Hematopoietic multipotent progenitor cell treated with erythropoietin and hydrocortisone succinate and interleukin-3 and kit ligand, for 17 days (in vitro differentiated cells): ENCODE measurements at regions not wholly inside any gene's neighbourhood (a gene's known extent, or its start where the extent isn't known, plus 50 kb on each side); places are given as distances from the start of the nearest gene placed in this dataset.

Experiments
- DNase-seq: peaks from one replicate; pipeline ENCODE4 v3.0.0-alpha.2; 2015; ENCODE audit warnings: low spot score

DNA sequence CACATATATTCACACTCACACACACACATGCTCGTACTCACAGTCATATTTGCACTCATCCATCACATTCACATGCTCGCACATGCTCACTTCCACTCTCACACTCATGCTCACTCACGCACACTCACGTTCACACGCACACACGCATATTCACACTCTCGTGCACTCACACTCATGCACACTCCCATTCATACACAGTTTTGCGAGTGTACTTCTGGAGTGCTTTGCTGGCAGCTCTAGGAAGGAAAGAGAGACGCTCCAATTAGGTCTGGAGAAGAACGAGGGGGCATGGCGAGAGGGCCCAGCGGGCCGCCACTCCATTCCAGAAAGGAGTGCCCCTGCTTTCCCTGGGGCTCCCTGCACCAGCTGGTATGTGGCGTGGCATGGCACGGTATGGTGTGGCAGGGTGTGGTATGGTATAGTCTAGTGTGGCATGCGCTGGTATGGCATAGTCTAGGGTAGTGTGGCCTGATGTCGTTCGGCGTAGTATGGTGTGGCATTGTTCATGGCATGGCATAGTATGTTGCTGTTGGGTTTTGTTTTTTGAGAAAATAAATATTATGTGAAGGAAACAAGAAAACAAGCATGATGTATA is 216.8 kb upstream of the CDYL start:
- DNase-seq = no peak

DNA sequence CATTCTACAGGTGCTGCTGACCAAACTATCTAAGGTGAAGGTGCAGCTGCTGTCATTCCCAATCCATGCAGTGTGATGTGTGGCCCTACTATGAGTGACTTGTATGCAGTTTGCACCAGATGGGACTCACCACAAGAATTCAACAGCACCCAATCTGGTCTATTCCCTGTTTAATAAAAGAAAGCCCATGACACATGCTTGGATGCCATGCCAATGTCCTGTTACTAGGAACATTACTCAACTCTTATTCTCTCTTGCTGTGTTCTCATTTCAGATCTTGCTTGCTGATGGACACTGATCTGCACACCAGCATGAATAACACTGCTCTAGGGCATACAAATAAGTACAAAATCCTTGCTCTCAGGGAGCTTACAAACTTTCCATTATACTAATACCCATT is 221.6 kb upstream of the CDYL start:
- DNase-seq = no peak

DNA sequence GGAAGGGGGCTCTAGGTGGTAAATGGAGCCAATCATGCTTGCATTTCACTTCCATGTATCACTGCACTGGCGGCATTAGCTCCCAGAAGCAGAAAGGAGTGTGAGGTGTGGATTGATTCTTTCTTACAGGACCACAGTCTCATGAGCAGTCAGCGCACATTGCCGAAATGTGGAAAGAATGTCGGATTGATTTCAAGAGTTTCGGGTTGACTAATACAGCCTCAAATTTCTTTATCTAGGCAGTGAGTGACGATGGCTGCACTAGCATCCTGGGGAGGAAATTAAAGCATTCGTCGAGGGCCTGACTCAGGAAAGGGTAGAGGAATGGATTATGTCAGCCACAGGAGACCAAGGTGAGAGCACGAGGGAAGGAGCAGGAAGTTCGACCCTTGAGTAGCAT is 222.8 kb upstream of the CDYL start:
- no peak for DNase-seq

DNA sequence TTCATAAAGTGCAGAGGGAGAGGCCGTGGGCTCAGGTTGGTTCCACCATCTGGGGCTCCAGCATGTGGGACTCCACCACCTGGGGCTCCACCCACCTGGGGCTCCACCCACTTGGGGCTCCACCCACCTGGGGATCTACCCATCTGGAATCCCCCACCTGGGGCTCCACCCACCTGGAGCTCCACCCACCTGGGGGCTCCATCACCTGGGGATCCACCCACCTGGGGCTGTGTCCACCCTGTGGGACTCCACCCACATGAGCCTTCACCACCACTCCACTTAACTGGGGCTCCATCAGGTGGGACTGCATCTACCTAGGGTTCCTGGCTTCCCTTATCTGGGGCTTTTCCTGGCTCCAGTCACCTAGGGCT is 226.0 kb upstream of the CDYL start:
- peak; percentile 39 for DNase-seq

DNA sequence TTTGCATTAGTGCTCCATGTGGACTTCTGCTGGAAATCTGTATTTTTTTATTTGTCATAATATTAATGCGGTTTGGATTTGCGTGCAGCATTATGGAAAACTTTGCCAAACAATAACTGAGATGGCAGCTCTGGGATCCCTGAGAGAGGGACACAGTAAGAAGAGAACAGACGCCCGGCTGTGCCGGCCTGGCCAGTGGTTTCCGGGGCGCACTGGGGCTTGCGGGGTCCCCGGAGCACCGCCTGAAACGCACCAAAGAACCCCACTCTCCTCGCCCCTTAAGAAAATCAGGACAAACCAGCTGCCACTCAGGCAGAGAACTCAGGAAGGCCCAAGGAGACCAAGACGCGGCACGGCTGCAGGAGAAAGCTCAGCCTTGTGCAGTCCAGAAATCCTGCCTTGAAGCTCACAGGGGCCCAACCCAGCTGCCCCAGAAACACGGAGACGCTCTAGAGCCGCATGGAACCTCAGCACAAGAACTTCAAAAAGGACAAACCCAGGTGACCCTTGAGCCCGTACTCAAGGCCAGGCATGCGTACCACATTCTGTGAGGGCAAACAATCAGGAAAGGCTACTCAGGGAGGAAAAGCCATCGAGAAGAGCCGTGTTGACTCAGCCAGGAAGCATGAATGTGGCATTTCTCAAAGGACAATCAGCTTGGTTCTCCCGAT is 226.5 kb upstream of the CDYL start:
- DNase-seq = no peak

DNA sequence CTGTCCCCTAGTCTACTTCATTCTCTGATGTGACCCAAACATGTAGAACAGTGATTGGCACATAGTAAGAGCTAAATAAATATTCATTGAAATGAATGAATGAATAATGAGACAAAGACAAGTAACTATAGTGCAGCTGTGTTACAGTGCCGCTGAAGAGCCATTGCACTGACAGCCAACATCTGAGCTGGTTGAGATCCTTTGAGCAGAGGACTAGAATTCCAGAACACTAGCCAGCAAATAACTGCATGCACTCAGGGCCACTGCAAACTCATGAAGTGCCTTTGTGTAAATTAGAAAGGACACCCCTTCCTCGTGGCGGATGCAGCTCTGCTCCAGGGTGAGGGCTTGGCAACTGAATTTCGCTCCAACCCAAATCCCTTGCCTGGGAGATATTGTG is 230.3 kb upstream of the CDYL start:
- DNase-seq = no peak

DNA sequence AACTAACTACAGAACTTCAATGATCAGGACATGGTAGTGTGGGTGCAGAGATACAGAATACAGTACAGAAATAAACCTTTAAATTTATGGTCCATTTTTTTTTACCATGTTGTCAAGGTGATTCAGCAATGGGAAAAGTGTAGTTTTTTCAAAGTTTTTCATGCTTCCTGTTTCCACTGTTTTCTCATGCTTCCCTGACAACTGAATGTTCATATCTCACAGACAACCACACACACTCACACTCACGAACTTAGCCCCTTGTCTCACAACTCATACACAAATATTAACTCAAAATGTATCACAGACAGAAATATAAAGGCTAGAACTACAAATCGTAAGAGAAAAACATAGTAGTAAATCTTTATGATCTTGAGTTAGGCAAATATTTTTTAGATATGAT is 232.6 kb upstream of the CDYL start:
- DNase-seq = no peak

DNA sequence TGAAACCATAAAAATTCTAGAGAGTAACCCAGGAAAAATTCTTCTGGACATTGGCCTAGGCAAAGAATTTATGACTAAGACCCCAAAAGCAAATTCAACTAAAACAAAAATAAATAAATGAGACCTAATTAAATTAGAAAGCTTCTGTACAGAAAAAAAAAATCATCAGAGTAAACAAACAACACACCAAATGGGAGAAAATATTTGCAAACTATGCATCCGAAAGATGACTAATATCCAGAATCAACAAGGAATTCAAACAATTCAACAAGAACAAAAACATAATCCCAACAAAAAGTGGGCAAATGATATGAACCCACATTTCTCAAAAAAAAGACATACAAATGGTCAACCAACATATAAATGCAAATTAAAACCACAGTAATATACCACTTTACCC is 242.6 kb upstream of the CDYL start:
- no peak for DNase-seq

DNA sequence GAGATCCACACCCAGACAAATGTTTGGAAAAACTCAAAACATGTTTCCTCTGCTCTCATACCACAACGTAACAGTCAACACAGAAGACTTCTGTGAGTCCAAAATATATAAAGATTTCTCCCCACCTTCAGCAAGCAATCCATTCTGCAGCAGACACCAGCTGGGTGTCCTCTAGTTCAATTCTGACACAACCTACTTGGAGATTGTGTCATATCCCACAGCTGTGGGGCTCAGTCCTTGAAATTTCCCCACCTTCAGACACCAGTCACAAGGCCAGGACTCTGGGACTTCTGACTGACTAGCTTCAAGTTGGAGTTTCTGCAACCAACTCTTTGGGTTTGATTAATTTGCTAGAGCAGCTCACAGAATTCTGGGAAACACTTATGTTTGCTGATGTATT is 244.8 kb upstream of the CDYL start:
- DNase-seq = no peak

DNA sequence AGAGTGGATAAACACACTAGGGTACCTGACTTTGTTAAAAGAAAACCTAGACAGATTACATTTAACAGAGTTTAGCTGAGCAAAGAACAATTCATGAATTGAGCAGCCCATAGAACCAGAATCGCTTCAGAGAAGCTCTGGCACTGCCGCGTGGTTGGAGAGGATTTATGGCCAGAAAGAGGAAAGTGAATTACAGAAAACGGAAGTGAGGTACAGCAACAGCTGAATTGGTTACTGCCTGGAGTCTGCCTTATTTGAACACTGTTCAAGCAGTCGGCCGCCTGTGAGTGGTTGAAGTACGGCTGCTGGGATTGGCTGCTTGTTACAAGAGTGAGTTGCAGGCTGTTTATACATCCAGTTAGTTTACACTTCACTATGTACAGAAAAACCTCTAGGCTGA is 253.8 kb upstream of the CDYL start:
- DNase-seq = no peak

DNA sequence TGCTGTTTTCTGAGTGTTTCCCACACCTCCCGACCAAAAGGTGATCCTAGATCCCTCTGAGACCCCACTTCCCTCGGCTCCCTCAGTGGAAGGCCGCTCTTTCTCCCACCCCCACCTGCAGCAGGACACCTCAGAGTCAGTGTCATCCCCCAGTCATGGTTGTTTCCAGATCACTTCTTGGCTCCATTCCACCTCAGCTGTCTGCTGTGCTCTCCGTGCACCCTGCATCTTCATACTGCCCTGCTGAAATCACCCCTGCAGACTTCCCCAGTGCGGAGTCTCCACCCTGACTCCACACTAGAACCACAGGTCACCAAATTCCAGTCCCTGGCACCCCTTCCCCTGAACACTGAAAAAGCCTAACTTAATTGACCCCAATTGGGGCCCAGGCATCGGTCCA is 255.1 kb upstream of the CDYL start:
- no peak for DNase-seq

DNA sequence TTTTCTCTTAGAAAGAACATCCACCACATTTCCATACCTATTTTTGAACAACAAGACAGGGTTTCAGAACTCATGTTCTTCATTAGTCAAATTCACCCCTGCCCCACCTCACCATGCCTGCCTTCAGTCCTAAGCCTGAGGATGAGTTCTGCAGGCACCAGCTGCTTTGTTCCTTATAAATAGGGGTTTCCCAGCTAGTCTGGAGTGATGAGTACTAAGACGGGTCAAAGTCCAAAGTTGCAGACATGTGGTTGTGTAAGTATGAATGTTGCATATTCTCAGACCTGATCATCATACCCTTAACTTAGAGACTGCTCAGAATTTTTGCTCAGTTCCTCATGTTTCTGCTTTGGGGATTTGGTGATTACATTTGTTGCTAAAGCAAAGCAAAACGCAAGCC is 257.7 kb upstream of the CDYL start:
- no peak for DNase-seq

DNA sequence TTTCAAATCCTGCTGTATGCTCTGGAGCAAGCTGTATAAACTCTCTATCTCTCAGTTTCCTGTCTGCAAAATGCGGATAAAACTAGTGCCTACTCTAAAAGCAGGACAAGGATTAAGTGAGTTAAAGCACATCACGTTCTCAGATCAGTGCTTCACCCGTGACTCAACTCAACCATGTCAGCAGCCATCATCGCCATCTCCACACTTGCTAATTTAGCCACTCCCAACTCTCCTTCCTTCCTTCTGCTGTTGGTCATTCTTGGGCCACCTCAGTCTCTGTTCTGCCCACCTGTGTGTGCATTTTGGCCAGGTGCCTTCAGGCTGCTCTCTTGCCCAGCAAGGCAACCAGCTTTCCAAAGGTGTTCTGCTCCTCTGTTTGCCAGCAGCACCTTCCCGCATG is 260.0 kb upstream of the CDYL start:
- no peak for DNase-seq

DNA sequence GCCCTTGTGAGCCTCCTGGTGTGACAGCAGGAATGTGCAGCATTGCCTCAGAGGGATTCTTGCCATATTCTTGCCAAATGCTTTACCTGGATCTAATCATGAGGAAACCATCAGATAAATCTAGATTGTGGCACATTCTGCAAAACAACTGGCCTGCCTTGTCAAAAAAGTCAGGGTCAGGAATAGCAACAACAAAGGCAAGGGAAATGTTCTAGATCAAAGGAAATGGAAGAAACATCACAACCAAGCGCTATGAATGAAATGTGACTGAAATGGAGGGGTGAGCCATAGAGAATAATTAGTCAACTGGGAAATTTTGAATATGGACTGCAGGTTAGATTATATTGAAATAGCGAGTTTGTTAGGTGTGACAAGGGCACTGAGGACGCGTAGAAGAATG is 262.6 kb upstream of the CDYL start:
- no peak for DNase-seq

DNA sequence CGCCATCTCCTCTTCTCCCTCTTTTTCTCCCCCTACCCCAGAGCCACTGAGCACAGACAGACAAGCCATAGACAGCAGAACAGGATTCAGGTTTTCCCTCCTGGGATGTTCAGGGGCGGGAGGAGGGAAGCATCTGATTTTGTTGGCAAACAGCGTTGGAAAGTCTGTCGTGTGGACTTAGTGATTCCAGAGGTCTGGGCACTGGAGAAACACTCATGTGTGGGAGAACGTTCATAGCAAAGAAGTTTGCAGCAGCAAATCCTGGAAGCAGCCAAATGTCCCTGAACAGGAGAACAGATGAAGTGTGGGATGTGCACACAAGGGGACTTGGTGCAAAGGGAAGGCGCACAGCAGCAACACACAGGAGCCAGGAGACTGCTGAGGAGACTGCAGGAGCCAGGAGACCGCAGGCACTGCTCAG is 264.1 kb upstream of the CDYL start:
- no peak for DNase-seq

DNA sequence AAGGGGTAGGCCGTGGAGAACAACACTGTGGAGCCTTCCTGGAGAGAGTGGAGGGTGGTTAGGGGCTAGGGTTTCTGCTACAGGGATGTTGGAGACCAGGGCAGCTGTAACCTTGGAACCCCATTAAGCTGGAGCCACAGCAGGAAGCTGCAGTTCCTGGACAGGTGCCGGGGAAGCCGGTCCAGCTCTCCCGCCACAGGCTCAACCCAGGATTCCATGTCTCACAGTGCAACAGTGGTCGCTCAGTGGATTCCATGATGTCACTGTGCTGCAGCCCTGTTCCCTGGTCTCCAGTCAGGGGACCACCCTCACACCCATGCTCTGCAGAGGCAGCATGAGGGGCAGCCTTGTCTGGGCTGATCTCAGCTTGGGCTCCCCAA is 264.6 kb upstream of the CDYL start:
- no peak for DNase-seq

DNA sequence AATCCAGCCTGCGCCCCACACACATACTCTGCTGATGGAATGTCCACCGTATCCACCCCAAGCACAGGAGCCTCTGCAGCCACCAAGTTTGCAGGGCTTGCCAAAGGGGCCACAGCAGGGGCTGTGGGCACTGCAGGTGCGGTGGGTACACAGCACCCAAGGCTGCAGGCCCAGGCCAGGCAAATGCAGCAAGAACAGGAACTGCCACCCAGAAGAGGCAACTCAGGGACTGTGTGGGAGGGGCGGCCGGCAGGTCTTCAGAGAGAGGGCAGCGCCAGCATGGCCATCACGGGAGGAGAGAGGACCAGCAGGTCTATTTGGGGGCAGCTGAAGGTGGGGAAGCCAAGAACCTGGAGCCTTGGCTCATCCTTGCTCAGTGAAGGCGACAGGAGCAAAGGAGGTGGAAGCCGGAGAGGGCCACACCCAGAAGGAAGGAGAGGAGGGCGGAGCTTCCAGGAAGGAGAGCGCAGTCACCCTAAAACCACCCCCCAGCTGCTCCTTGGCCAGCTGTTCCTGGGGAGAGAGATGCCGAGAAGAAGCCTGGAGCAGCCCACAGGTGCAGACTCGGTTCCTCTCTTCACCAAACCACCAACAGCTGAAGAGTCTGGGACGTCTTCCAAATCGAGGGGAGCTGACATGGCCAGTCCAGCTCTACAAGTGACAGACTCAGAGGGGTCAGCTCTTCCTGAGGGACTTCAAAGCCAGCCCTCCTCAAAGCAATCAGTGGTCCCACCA is 265.1 kb upstream of the CDYL start:
- no peak for DNase-seq

DNA sequence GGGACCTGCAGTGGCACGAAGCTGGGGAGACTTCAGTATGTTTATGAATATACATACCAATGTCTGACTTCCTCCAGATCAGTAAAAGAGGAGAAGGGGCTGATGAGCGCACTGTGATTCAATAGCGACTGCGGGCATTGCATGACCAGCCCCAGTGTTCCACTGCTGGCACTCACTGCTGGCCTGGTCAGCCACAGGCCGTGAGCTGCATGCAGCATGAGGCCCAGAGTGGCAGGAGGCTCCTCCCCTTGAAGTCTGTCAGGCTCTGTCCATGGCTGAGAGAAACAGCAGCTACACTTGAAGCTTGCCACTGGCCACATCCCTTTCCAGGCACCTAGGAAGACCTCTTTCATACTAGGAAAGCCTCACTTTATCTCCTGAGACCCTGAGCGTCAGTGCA is 265.9 kb upstream of the CDYL start:
- DNase-seq = no peak

DNA sequence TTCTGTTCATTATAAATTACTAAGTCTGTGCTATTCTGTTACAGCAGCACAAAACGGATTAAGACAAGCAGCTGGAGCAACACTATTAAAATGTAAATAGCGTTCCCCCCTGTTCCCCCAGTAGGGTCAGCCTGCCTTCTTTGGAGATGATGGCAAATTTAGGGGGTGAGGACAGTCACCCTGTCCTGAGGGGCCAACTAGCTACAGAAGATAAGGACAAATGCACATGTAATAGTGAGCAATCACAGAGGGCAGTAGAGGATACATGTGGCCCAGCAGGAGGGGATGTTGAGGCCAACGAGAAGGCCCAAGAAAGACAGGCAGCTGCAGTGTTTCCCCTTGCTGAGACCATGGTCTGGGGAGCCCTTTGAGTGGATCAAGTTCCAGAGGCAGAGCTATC is 266.7 kb upstream of the CDYL start:
- DNase-seq = no peak

DNA sequence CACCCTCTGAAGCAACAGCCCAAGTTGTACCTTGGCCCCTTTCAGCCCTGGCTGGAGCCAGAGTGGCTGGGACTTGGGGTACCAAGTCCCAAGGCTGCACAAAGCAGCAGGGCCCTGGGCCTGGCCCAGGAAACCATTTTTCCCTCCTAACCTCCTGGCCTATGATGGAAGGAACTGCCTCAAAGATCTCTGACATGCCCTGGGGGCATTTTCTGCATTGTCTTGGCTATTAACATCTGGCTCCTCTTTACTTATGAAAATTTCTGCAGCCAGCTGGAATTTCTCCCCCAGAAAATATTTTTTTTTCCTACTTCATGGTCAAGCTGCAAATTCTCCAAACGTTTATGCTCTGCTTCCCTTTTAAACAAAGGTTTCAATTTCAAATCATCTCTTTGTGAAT is 269.4 kb upstream of the CDYL start:
- no peak for DNase-seq

DNA sequence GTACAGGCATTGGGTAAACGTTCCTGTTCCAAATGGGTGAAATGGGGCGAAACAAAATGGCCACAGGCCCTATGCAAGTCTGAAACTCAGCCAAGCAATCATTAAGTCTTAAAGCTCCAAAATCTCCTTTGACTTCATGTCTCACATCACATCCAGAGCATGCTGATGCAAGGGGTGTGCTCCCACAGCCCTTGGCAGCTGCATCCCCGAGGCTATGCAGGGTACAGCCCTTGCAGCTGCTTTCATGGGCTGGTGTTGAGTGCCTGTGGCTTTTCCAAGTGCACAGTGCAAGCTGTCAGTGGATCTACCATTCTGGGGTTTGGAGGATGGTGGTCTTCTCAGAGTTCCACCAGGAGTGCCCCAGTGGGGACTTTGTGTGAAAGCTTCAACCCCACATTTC is 270.0 kb upstream of the CDYL start:
- DNase-seq = no peak

DNA sequence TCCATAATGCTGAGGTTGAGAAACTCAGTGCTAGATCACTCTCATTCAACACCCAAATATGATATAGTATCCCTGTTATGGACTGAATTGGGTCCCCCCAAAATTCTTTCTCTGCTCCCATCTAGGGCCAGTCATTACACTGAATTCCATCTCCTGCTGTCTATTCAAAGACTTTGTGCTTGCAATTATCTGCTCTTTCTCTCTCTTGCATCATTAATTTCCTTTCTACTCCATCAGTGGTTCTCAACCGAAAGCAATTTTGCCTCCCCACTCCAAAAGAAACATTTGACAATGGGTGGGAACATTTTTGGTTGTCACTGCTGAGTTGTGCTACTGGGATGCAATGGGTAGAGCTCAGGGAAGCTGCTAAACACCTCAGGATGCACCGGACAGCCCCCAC is 271.5 kb upstream of the CDYL start:
- DNase-seq = no peak

DNA sequence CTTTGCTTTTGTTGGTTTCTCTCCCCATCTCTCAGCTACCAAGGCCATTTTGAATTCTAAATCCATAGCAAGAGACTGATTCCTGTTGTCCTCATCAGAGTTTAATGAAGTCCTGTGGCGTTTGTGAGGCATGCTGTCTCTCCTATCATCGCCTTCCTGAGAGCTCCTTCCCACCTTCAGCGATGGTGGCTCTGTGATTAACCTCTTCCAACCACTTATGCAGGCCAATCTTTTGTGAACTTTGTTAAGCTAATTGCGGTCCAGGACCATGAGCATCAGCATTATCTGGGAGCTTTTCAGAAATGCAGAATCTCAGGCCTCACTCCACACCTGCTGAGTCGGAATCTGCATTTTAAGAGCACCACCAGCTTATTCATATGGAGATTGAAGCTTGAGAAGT is 272.5 kb upstream of the CDYL start:
- no peak for DNase-seq

DNA sequence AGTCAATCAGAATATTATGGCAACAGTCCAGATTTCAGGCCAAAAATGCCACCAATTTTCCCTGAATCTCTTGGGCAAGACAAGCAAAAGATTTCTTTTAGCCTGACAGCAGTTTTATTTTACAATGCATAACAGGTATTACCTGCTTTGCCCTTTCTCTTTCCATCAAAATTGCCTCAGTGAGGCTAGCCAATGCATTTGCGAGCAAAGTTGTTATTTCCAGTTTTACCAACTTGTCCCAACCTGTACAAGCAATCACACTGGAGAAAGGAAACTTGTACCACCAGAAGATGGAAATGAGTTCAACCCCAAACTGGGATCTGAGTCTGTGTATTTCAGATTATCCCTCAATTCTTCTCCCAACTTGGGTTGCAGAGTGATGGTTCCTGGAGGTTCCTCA is 279.9 kb upstream of the CDYL start:
- DNase-seq = no peak
